ACHN (cell line): ENCODE measurements at regions not wholly inside any gene's neighbourhood (a gene's known extent, or its start where the extent isn't known, plus 50 kb on each side); places are given as distances from the start of the nearest gene placed in this dataset.
"Not testable (repeated sequence)": the region's sequence is repeated elsewhere in the genome, so short reads cannot be mapped to it uniquely, and the experiment has no call there.

ENCODE experiments used
- DNase-seq: peaks from one replicate; pipeline ENCODE4 v3.0.0-alpha.2; 2015
- in situ Hi-C: cut with HindIII; loops from 2 replicates; pipeline ENCODE4 v1.10.0; 2017; ENCODE audit warnings: low sequenced_read_pairs, low pct_ligation_motif_present, low pct_unique_long_range_greater_than_20kb

- no peak for DNase-seq
- in situ Hi-C loops: no loop called here
Measured at GRCh38 chr20:6665161-6665560, 102.3 kb upstream of the BMP2 start.

GRCh38 chr20:6664574-6664973 lies 102.9 kb upstream of the BMP2 start:
- no peak for DNase-seq
- in situ Hi-C loops: no loop called here

GRCh38 chr20:6663751-6664388 lies 103.6 kb upstream of the BMP2 start:
- in situ Hi-C loops: no loop called here
- DNase-seq: no peak

GRCh38 chr20:6663104-6663503 lies 104.4 kb upstream of the BMP2 start:
- DNase-seq: no peak
- in situ Hi-C loops: no loop called here

GRCh38 chr20:6662309-6662708 lies 105.2 kb upstream of the BMP2 start:
- DNase-seq: no peak
- in situ Hi-C loops: no loop called here

GRCh38 chr20:6660441-6660840 lies 107.0 kb upstream of the BMP2 start:
- in situ Hi-C loops: no loop called here
- DNase-seq: no peak

GRCh38 chr20:6658909-6659308 lies 108.6 kb upstream of the BMP2 start:
- in situ Hi-C loops, DNase-seq: not testable (repeated sequence)

- DNase-seq: no peak
- in situ Hi-C loops: no loop called here
Measured at GRCh38 chr20:6657904-6658303, 109.6 kb upstream of the BMP2 start.

- in situ Hi-C loops: no loop called here
- DNase-seq: no peak
Measured at GRCh38 chr20:6657111-6657510, 110.4 kb upstream of the BMP2 start.

GRCh38 chr20:6654513-6655252 lies 112.8 kb upstream of the BMP2 start:
- no peak for DNase-seq
- in situ Hi-C loops: no loop called here

- in situ Hi-C loops: no loop called here
- DNase-seq: no peak
Measured at GRCh38 chr20:6651561-6651960, 115.9 kb upstream of the BMP2 start.

- peak; percentile 17 for DNase-seq
- in situ Hi-C loops: no loop called here
Measured at GRCh38 chr20:6651016-6651415, 116.5 kb upstream of the BMP2 start.

GRCh38 chr20:6646021-6646636 lies 121.4 kb upstream of the BMP2 start:
- DNase-seq: no peak
- in situ Hi-C loops: no loop called here

GRCh38 chr20:6644813-6645628 lies 122.5 kb upstream of the BMP2 start:
- no peak for DNase-seq
- in situ Hi-C loops: no loop called here

GRCh38 chr20:6641012-6641411 lies 126.5 kb upstream of the BMP2 start:
- in situ Hi-C loops: no loop called here

GRCh38 chr20:6637160-6637579 lies 130.3 kb upstream of the BMP2 start:
- in situ Hi-C loops: no loop called here
- no peak for DNase-seq

More at GRCh38 chr20:6641012-6641411, 126.5 kb upstream of the BMP2 start:
- no peak for DNase-seq

- peak; percentile 56 for DNase-seq
- in situ Hi-C loops: no loop called here
Measured at GRCh38 chr20:6636209-6637159, 131.0 kb upstream of the BMP2 start.
